ENCODE measurements at regions not wholly inside any gene's neighbourhood (a gene's known extent, or its start where the extent isn't known, plus 50 kb on each side); places are given as distances from the start of the nearest gene placed in this dataset.

DNA sequence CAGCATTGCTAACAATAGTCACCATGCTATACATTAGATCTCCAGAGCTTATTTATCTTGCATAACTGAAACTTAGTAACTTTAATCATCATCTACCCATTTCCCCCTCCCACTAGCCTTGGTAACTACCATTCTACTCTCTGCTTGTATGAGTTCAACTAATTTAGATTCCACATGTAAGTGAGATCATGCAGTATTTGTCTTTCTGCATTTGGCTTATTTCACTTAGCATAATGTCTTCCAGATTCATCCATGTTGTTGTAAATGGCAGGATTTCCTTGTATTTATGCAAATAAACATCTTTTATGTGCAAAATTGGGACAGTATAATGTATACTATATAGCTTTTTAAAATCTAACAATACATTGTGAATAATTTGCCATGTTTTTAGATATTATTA, 66.0 kb upstream of the ZBED5 start:
- no peaks in the 10 kb centered on the region for H3K27me3 ChIP-seq (ENCODE audit: insufficient read depth, poor library complexity, severe bottlenecking)
- no peak for DNase-seq (ENCODE audit: low read depth in 1 of 2, low spot score in 1 of 2)
- H3K4me3 ChIP-seq (replicated peaks; ENCODE audit: insufficient read depth, low read length), result no peak overlapping the region
- TF ChIP-seq GABPA (IDR thresholded peaks at IDR 0.05; ENCODE audit: low read depth) (no peak), POLR2AphosphoS5 (IDR thresholded peaks at IDR 0.05; ENCODE audit: low read depth) (no peak), SPI1 (IDR thresholded peaks at IDR 0.05; ENCODE audit: borderline replicate concordance, low read depth) (no peak)
- TF ChIP-seq, protein P1, sequence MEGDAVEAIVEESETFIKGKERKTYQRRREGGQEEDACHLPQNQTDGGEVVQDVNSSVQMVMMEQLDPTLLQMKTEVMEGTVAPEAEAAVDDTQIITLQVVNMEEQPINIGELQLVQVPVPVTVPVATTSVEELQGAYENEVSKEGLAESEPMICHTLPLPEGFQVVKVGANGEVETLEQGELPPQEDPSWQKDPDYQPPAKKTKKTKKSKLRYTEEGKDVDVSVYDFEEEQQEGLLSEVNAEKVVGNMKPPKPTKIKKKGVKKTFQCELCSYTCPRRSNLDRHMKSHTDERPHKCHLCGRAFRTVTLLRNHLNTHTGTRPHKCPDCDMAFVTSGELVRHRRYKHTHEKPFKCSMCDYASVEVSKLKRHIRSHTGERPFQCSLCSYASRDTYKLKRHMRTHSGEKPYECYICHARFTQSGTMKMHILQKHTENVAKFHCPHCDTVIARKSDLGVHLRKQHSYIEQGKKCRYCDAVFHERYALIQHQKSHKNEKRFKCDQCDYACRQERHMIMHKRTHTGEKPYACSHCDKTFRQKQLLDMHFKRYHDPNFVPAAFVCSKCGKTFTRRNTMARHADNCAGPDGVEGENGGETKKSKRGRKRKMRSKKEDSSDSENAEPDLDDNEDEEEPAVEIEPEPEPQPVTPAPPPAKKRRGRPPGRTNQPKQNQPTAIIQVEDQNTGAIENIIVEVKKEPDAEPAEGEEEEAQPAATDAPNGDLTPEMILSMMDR (IDR thresholded peaks at IDR 0.05; ENCODE audit: insufficient read depth, low read length), result no peak
- no peak overlapping the region for H3K27ac ChIP-seq (replicated peaks)

DNA sequence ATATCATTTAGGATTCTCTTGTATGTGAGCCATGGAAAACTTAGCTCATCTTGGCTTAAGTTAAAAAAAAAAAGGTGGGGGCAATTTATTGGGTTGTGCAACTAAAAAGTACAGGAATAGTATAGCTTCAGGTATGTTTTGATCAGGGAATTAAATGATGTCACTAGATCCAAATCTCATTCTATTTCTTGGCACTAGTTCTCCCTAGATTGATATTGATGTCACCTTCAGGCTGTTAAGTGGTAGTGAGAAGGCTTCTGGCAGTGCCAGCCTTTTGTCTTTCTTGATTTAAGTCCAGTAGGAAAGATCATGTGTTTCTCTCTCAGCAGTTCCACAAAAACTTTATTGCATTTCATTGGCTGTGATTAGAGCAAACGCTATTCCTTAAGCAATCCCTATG, 65.0 kb upstream of the ZBED5 start:
- TF ChIP-seq, protein P1 (IDR thresholded peaks at IDR 0.05; ENCODE audit: insufficient read depth, low read length), result no peak
- TF ChIP-seq SPI1 (IDR thresholded peaks at IDR 0.05; ENCODE audit: borderline replicate concordance, low read depth) (no peak), POLR2AphosphoS5 (IDR thresholded peaks at IDR 0.05; ENCODE audit: low read depth) (no peak), GABPA (IDR thresholded peaks at IDR 0.05; ENCODE audit: low read depth) (no peak)
- TF ChIP-seq, protein P2, sequence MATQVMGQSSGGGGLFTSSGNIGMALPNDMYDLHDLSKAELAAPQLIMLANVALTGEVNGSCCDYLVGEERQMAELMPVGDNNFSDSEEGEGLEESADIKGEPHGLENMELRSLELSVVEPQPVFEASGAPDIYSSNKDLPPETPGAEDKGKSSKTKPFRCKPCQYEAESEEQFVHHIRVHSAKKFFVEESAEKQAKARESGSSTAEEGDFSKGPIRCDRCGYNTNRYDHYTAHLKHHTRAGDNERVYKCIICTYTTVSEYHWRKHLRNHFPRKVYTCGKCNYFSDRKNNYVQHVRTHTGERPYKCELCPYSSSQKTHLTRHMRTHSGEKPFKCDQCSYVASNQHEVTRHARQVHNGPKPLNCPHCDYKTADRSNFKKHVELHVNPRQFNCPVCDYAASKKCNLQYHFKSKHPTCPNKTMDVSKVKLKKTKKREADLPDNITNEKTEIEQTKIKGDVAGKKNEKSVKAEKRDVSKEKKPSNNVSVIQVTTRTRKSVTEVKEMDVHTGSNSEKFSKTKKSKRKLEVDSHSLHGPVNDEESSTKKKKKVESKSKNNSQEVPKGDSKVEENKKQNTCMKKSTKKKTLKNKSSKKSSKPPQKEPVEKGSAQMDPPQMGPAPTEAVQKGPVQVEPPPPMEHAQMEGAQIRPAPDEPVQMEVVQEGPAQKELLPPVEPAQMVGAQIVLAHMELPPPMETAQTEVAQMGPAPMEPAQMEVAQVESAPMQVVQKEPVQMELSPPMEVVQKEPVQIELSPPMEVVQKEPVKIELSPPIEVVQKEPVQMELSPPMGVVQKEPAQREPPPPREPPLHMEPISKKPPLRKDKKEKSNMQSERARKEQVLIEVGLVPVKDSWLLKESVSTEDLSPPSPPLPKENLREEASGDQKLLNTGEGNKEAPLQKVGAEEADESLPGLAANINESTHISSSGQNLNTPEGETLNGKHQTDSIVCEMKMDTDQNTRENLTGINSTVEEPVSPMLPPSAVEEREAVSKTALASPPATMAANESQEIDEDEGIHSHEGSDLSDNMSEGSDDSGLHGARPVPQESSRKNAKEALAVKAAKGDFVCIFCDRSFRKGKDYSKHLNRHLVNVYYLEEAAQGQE (IDR thresholded peaks at IDR 0.05; ENCODE audit: insufficient replicate concordance, low read depth), result no peak
- no peak overlapping the region for H3K27ac ChIP-seq (replicated peaks)
- H3K4me3 ChIP-seq (replicated peaks; ENCODE audit: insufficient read depth, low read length), result no peak overlapping the region
- H3K27me3 ChIP-seq (ENCODE audit: insufficient read depth, poor library complexity, severe bottlenecking), result no peaks in the 10 kb centered on the region
- DNase-seq (ENCODE audit: low read depth in 1 of 2, low spot score in 1 of 2), result no peak

GRCh38 chr11:10920875-10921274, 63.0 kb upstream of the ZBED5 start:
- peak overlapping the region; percentile 78 for H3K27ac ChIP-seq (replicated peaks)

More at GRCh38 chr11:10920875-10921274, 63.0 kb upstream of the ZBED5 start:
- Histone ChIP-seq H3K4me3 (replicated peaks; ENCODE audit: insufficient read depth, low read length) (no peak overlapping the region), H3K27me3 (ENCODE audit: insufficient read depth, poor library complexity, severe bottlenecking) (no peaks in the 10 kb centered on the region)
- no peak for DNase-seq (ENCODE audit: low read depth in 1 of 2, low spot score in 1 of 2)
- TF ChIP-seq, protein P1 (IDR thresholded peaks at IDR 0.05; ENCODE audit: insufficient read depth, low read length), result no peak
- no peak for TF ChIP-seq GABPA (IDR thresholded peaks at IDR 0.05; ENCODE audit: low read depth)
- TF ChIP-seq, protein P2 (IDR thresholded peaks at IDR 0.05; ENCODE audit: insufficient replicate concordance, low read depth), result no peak
- no peak for TF ChIP-seq POLR2AphosphoS5 (IDR thresholded peaks at IDR 0.05; ENCODE audit: low read depth)
- TF ChIP-seq SPI1 (IDR thresholded peaks at IDR 0.05; ENCODE audit: borderline replicate concordance, low read depth), result no peak

All from HL-60 (cell line).